ENCODE measurements at regions not wholly inside any gene's neighbourhood (a gene's known extent, or its start where the extent isn't known, plus 50 kb on each side); places are given as distances from the start of the nearest gene placed in this dataset.
A peak's percentile ranks its signal among the peaks of the same experiment; 100 is the strongest.
"Not testable (repeated sequence)": the region's sequence is repeated elsewhere in the genome, so short reads cannot be mapped to it uniquely, and the experiment has no call there.

DNA sequence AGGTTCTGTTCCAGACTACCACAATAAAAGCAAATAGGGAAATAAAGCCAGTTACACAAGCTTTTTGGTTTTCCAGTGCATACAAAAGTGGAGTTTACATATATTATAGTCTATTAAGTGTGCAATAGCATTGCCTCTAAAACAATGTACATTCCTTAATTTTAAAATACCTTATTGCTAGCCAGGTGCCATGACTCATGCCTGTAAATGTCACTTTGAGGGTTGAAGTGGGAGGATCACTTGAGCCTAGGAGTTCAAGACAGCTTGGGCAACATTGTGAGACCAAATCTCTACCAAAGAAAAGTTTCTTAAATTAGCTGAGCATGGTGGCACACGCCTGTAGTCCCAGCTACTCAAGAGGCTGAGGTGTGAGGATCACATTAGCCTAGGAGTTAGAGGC lies 52.9 kb upstream of the IMP4 start:
- no peak for DNase-seq (ENCODE audit: low spot score)

DNA sequence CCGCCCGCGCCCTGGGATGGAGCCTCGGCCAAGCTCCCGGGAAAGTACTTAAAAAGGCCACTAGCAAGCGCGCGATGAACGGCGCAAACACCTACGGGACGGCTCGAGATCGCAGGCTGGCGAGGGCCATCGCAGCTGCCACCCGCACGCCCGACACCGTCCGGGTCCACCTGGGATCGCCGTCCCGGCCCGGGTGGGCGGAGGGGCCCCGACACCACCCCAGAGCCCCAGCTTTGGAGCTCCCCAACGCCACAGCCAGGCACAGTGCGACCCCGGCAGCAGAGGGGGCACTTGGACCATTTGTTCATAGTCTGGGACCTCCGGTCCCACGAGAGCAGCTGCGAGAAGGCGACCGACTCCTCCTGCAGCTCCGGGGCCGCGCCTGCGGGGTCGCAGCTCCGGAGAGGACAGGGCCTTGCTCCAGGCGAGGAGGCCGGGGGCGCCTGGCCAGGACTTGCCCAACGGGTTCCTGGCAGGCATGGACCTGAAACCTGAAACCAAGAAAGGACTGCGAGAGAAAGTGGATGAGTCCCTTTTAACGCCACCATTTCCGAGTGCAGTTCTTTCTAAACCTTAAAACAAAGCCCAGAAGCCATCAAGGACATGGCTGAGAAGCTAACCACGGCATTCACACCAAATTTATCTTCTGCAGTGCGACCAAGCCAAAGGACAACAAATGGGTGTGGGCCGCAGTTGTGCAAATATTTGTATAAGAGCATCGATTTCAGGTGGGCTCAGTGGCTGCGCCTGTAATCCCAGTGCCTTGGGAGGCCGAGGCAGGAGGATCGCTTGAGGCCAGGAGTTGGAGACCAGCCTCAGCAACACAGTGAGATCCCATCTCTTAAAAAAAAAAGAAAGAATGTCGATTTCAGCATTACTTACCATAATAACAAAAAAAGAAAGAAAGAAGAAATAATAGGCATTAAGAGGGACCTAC lies 54.0 kb upstream of the IMP4 start:
- no peak for DNase-seq (ENCODE audit: low spot score)

DNA sequence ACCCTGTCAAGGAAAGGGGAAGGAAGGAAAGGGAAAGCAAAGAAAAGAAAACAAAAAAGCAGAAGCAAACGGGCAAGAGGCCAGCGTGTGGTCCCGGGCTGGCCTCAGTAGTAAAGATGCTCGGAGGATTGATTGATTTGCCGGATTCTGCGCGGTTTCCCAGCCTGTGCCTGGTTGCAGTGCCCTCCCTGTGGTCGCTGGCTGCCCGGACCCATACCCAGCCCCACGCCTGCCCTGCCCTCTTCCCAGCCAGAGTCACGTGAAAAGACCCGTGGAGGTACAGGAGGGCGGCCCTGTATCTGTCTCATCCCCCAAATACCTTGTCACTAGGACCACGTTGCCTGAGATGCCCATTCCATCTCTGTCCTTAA lies 55.1 kb upstream of the IMP4 start:
- DNase-seq (ENCODE audit: low spot score): no peak

DNA sequence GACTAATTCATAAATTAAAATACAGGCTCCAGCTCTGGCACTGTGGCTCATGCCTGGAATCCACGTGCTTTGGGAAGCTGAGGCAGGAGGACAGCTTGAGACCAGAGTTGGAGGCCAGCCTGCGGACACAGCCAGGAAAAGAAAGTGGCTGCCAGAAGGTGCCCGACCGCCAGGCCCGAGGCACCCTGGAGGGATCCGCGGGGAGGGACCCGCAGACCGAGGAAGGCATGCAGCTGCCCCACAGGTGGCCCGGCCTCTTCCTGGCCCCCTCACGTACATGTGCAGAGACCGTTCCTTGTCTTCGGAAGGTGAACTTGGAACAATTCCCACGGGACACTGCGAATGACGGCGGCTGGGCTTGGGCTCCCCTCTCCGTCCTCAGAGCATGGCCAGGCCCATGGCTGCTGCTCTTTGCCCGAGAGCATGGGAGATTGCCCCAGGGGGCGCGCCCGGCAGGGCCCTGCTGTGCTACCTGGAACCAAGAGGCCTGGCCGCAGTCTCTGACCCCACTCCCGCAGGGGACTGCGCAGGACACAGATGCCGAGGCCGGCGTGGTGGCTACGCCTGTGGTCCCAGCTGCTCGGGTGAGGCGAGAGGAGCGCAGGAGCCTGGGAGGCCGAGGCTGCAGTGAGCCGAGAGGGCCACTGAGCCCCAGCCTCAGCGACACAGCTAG lies 55.6 kb upstream of the IMP4 start:
- no peak for DNase-seq (ENCODE audit: low spot score)

DNA sequence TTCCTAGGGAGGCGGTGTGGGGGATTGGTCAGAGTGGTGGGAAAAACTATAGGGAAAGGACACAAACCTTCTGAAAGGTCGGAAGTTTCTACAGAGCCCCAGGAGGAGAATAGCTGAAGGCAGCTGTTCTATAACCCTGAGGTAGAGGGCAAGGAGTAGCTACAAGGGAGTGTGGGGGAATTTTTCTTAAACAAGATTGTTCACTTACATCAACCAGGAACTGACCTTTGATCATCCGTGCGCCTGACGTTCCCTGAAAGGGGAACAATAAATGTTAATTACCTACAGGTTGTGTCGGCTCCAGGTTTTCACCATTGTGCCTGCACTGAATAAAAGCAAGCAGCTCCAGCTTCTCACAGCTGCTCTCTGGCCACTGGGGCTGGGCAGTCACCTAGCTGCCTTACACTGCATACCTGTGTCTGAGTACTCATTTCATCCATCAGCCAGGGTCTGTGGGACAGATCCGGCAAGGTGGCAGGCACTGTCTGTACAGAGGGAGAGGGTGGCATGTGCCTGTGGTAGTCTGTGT lies 59.3 kb upstream of the IMP4 start:
- not testable (repeated sequence) for DNase-seq (ENCODE audit: low spot score)

DNA sequence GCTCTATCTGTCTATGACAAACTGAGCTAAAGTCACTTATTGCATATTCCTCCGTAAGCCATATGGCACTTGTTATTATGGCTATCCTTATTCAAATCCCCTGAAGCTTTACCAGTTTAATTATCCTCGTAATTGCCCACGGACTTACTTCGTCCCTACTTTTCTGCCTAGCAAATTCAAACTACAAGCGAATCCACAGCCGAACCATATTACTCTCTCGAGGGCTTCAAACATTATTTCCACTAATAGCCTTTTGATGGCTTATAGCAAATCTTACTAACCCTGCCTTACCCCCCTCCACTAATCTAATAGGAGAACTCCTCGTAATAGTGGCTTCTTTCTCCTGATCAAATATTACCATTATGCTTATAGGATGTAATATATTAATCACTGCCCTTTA lies 63.1 kb upstream of the IMP4 start:
- DNase-seq (ENCODE audit: low spot score): not testable (repeated sequence)

DNA sequence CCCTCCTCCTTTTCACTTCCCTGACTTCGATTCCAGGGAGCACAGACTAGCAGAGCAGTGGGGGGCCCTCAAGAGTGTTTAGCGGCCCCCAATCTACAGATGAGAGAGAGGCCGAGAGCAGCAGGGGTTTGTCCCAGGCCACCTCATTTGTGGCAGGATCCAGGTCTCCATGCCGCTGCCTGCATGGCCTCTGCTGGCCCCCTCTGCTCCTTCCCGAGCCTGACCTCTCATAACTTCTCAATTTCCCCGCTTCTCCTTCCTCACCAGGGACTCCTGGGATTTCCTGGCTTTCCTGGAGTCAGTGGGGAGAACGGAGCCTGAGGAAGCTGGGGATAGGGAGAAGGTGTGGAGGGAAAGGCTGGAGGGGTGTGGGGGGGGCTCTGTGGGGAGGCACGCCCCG lies 70.1 kb upstream of the TUBA3E start:
- DNase-seq (ENCODE audit: low spot score): not testable (repeated sequence)

DNA sequence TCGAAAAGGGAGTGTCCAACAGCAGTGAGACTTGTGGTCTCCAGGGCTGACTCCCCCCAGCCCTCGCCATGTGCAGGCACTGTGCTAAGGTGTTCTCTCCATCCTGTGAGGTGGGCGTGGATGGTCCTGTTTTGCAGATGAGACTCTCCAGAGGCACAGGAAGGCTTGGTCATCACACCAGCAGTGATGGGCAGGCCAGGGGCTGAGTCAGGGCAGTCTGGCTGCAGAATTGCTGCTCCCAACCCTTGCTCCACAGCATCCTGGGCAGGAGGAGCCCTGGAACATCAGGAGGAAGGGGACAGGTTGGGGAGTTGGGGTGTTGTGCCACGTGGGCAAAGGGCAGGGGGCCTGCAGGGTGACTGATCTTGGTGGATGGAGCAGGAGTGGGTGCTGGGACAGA lies 69.3 kb upstream of the TUBA3E start:
- not testable (repeated sequence) for DNase-seq (ENCODE audit: low spot score)

DNA sequence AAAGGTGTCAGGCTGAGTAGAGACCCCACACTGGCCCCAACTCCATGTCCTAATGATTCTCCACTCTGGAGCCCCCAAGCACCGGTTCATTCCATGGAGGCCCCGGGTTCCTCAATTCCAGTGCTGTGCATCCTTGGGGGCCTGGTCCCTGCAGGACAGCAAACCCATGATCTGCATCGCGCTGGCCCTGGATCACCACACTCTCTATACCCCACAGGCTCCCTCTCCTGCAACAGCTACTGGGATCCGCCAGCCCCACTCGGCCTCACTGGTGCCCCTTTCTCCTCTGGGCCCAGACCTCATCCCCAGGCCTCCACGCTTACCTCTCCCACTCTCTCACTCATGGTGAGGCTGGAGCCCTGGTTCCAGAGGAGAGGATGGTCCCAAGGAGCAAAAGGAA lies 68.6 kb upstream of the TUBA3E start:
- not testable (repeated sequence) for DNase-seq (ENCODE audit: low spot score)

DNA sequence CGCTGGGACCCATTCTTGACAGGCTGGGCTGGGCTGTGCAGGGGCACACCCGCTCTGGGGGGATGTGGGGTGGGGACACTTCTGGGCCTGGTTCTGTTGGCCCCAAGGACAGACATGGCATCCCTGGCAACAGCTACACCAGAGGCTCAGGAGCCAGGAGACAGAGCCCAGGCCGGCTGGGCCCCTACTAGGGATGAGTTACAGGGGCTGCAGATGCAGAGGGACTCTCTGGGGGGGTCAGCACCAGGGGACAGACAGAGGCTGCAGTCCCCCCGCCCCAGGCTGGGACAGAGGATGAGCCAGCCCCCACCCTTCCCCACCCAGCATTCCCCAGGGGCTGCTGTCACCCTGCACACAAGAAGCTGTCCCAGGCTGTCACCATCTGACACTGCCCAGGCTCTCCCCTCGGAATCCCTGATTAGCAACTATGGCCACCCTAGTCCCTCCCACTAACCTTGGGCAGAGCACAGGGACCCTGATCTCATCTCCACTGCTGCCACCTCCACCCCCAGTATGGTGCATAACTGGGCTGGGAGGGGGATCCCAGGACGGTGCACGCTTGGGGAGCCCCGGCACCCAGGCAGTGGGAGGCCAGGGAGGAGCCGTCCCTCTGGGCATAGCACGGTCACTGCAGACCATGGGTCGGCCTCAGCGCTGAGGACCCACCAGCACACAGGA lies 67.5 kb upstream of the TUBA3E start:
- DNase-seq (ENCODE audit: low spot score): not testable (repeated sequence)

DNA sequence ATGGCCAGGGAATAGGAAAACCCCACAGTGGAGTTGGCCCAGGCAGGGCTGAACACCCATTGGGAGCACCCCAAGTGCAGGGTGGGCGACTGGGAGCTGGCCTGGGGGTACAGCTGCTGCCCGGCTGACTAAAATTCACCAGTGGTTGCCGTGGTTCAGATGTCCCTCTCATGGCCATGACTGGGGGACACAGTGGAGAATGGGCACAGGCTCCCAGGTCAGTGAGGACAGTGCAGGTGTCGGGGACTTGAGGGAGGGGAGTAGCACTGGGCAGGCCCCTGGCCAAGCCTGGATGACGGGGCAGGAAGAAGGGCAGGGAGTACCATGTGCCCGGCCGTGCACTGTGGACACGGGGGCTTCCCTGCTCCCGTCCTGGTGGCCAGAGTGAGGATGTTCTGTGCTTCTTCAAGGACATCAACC lies 66.7 kb upstream of the TUBA3E start:
- DNase-seq (ENCODE audit: low spot score): not testable (repeated sequence)

DNA sequence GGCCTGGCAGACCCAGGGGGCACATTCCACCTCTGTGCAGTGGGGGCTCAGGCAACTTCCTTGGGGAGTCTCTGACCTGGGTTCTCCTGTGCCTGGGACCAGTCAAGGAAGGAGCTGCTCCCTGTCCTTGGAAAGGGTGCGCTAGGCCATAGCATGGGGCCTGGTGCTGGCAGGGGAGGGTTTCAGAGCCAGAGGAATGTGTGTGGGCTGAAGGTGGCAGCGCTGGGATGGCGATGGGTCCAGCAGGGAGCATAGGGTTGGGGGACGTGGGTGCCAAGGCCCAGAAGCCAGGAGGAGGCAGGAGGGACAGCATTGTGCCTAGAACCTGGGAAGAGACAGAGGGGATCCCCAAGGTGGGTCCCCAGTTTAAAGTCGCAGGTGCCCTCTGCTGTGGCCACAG lies 66.3 kb upstream of the TUBA3E start:
- no peak for DNase-seq (ENCODE audit: low spot score)

DNA sequence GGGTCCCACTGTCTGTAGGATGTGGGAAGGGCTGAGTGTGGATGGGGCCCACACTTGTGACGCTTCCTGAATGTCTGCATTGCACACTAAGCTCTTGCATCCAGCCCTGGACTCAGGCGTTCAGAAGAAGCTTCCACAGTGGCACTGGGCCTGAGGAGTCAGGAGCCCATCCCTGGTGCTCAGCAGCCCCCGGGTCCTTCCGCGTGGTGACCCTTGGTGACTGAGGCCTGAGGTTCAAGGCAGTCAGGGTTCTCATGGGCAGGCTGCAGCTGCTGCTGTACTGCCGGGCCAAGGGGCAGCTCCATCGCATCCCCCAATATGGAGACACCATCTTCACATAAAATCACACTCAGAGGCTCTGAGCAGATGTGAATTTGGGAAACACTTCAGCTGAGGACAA lies 65.8 kb upstream of the TUBA3E start:
- DNase-seq (ENCODE audit: low spot score): no peak

DNA sequence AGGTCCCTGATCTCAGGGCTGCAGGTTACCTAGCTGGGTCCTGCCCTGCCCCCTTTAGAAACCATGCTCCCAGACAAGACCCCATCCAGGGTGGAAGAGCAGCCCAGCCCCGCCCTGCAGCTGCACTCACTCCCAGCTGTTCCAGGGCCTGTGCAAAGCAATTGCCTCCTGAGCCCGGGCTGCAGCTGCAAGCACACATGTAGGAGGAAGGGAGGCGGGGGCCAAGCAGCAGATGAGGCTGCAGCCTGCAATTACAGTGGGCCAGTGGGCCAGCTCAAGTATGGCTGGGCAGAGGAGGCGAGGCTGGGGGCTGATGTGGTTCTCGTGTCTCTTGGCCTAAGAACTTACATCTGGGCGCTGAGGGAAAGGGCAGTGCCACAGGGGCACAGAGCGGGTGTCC lies 65.4 kb upstream of the TUBA3E start:
- DNase-seq (ENCODE audit: low spot score): no peak

DNA sequence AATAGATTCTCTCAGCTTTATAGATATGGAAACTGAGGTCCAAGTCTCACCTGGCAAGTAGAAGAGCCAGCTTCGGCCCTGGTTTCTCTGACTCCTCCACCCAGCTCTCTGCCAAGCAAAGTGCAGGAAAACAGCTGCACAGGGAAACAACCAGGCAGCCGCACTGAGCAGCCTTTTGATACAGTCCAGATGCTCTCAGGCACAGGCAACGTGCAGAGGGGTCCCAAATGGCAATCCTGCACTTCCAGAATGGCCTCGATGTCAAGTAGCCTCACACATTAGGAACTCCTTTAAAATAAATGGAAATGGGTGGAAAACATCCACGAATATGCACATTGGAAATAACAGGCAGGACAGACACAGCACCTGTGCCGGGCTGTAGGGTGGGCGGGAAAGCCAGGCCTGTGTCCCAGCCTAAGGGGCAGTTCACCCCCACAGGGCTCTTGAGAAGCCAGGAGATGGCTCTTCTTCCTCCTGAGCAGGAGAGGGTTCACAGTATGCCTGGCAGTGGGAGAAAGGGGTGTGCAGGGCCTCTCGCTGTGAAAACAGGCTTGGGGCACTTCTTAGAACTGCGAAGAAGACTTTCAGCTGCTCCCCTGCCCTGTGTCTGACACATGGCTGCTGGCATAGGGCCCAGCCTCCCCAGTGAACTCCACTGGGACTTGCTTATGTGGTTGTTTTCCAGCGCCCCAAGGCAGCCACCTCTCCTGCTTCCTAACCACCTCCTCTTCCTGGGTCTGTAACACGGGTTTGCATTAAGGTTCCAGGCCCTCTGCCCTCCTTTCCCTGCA lies 63.9 kb upstream of the TUBA3E start:
- DNase-seq (ENCODE audit: low spot score): no peak

DNA sequence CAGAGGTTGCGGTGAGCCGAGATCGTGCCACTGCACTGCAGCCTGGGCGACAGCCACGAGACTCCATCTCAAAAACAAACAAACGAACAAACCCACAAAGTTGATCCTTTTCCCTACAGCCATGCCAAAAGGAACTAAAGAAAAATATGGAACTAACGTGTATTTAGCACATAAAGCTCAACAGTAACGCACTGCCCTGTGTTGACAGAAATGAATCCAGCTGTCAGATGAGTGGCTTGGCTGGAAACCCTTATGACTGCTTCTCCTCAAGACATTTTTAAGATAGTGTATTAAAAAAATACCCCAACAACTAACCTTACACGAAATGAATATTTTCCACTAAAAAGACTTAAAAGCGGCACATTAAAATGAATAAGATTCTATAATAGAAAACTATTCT lies 62.9 kb upstream of the TUBA3E start:
- DNase-seq (ENCODE audit: low spot score): no peak

DNA sequence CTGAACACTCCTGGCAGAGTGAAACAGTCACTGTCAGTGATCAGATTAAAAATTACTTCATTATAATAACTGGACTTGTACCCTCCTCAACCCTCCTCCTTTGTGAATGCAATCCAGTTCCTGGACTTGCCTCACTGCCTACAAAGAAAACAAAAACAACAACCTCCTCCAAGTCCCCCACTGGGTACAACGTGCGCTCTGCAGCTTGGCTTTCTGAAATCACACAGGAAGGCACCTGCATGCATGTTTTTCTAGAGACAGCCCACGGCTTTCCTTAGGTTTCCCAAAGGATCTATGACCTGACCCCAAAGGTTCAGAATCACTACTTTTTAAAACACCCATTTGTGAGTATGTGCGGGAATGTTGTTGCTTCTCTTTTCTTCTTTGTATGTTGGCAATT lies 61.4 kb upstream of the TUBA3E start:
- no peak for DNase-seq (ENCODE audit: low spot score)

DNA sequence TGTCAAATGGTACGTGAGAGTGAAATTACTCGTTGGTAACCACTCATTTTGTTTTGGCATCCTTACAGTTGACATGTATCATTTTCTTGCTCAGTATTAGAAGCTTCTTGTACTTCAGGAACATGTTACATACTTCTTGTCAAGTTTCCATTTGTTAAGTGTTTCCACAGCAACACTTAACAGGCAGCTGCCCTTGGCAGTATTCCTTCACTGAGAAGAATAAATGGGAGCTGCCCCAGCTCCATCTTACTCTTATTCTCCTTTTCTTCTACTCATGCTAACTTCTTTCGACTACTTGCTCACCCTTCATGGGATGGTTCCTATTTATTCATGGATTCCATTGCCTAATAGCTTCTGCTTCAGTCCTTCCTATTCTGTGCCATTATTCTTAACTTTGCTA lies 60.1 kb upstream of the TUBA3E start:
- DNase-seq (ENCODE audit: low spot score): peak; percentile 4

DNA sequence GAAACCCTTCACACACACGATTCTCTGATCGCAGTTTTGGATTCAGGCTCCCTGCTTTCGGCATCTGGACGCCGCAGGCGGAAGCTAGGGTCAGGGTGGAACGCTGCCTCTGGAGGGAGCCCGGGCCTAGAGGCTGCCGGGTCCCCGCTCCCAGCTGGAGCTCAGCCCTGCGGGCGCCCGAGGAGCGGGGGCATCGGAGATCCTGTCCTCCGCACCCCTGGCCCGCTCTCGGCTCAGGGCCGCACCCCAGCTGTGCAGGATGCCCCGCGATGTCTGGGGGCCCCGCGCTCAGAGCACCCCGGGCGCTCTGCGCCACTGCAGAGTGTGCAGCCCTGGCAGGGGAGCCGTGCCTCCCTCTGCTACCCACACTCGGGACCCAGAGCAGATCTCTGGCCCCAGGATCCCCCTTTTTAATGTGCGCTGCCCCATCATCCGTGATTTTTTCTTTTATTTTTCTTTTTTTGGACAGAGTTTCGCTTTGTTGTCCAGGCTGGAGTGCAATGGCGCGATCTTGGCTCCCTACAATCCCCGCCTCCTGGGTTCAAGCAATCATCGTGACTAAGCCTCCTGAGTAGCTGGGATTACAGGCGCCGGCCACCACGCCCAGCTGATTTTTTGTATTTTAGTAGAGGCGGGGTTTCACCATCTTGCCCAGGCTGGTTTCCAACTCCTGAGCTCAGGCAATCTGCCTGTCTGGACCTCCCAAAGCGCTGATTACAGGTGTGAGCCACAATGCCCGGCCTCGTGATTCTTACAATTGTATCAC lies 54.8 kb upstream of the TUBA3E start:
- DNase-seq (ENCODE audit: low spot score): no peak

DNA sequence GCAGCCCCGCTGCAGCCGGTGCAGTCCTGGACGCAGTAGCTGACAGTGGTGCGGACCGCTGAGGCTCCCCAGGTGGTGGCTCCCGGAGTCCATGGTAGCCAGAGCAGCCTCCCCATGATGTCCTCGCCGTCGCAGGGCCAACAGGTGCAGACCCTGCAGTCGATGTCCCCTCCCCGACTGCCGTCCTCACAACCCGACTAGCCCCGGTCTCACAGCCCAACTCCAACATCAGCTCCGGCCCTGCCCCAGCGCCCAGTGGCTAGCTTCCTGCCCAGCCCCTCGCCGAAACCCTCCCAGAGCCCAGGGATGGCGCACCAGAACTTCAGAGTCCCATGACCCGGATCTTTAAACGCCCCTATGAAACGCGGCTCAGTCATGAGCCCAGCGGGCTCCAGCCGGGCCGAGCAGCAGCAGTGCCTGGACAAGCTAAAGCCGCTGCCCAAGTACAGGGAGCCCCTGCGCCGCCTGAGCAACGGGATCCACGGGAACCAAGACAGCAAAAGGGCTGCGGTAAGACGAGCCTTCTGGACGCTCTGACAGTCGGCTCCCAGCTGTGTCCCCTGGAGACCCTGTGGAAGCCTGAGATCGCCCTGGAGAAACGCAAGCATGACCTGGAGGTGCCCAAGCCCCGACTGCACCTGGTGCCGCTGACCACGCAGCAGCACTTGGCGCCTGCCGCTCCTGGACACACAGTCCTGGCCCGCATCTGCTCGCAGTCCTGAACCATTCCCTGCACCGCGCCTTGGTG lies 53.8 kb upstream of the TUBA3E start:
- DNase-seq (ENCODE audit: low spot score): no peak

Data from pons (tissue), 1 donor.